CD14-positive monocyte (primary cell): ENCODE measurements at regions not wholly inside any gene's neighbourhood (a gene's known extent, or its start where the extent isn't known, plus 50 kb on each side); places are given as distances from the start of the nearest gene placed in this dataset.

Experiments
- DNase-seq, 3 donors: peaks; one replicate each; pipeline ENCODE4 v3.0.0-alpha.2; 2011 to 2022
- H2AFZ ChIP-seq: 2 replicates; pipeline ENCODE4 v1.6.0; 2012; ENCODE audit warnings: mild to moderate bottlenecking, low read depth, low read length, inconsistent platforms; ENCODE audit not compliant: insufficient read depth, poor library complexity, severe bottlenecking
- H3K27ac ChIP-seq, 2 donors: 1 replicate in 1 of 2; 2 replicates in 1 of 2; pipeline ENCODE4 v1.5.1; 2012 to 2013; ENCODE audit warnings: low read length in 2 of 2, control low read depth in 1 of 2, inconsistent platforms in 1 of 2, low read depth in 1 of 2, mild to moderate bottlenecking in 1 of 2
- H3K27me3 ChIP-seq, 2 donors: one replicate each; pipeline versions ENCODE4 v1.6.0 to v1.6.1; 2011 to 2013; ENCODE audit warnings: low read length in 2 of 2; ENCODE audit not compliant: control insufficient read depth in 2 of 2, insufficient read depth in 2 of 2
- H3K36me3 ChIP-seq, 2 donors: replicated peaks in 1 of 2; 1 replicate in 1 of 2; 2 replicates in 1 of 2; pipeline versions ENCODE4 v1.5.1 to v1.6.1; 2012 to 2013; ENCODE audit warnings: low read length in 2 of 2, control low read depth in 1 of 2, inconsistent platforms in 1 of 2, mild to moderate bottlenecking in 1 of 2; ENCODE audit not compliant: insufficient read depth in 2 of 2, control insufficient read depth in 1 of 2
- H3K4me1 ChIP-seq, 2 donors: 1 replicate in 1 of 2; 2 replicates in 1 of 2; pipeline versions ENCODE4 v1.5.1 to v1.6.1; 2012 to 2013; ENCODE audit warnings: low read length in 2 of 2, control low read depth in 1 of 2, inconsistent platforms in 1 of 2, mild to moderate bottlenecking in 1 of 2, moderate library complexity in 1 of 2; ENCODE audit not compliant: insufficient read depth in 2 of 2, control insufficient read depth in 1 of 2
- H3K4me2 ChIP-seq: replicated peaks from 2 replicates; pipeline ENCODE3; 2012; ENCODE audit warnings: low read length, moderate library complexity, mild to moderate bottlenecking; ENCODE audit not compliant: poor library complexity, severe bottlenecking; ENCODE audit errors: extremely low read depth
- H3K4me3 ChIP-seq, 3 experiments: fragments of 200-600 bp in 1 of 3; sonication (generic) in 1 of 3; replicated peaks in 1 of 3; 1 replicate in 2 of 3; 2 replicates in 1 of 3; pipeline ENCODE4 v1.5.1; 2011 to 2013; ENCODE audit warnings: low read length in 3 of 3, mild to moderate bottlenecking in 3 of 3, control low read depth in 2 of 3, low read depth in 2 of 3, inconsistent platforms in 1 of 3, moderate library complexity in 1 of 3
- H3K79me2 ChIP-seq: 2 replicates; pipeline ENCODE4 v1.6.0; 2012; ENCODE audit warnings: mild to moderate bottlenecking, control low read depth, inconsistent platforms, low read length, moderate library complexity; ENCODE audit not compliant: insufficient read depth
- H3K9ac ChIP-seq: 2 replicates; pipeline ENCODE4 v1.6.0; 2017; ENCODE audit warnings: low read length, mild to moderate bottlenecking; ENCODE audit not compliant: insufficient read depth, poor library complexity, severe bottlenecking
- H3K9me3 ChIP-seq, 2 donors: replicated peaks in 1 of 2; 1 replicate in 1 of 2; 2 replicates in 1 of 2; pipeline versions ENCODE4 v1.5.1 to v1.6.1; 2012 to 2013; ENCODE audit warnings: low read length in 2 of 2, control low read depth in 1 of 2; ENCODE audit not compliant: control insufficient read depth in 1 of 2, insufficient read depth in 1 of 2
- H4K20me1 ChIP-seq: 2 replicates; pipeline ENCODE4 v1.6.0; 2012; ENCODE audit warnings: mild to moderate bottlenecking, low read length, control low read depth, moderate library complexity; ENCODE audit not compliant: insufficient read depth
- H3K27ac Mint-ChIP-seq, 7 donors: one replicate each; pipeline ENCODE4 v1.8.0; 2020; ENCODE audit warnings: mild to moderate bottlenecking in 7 of 7, mixed read lengths in 7 of 7, moderate library complexity in 6 of 7, inconsistent platforms in 2 of 7
- H3K27me3 Mint-ChIP-seq, 3 donors: one replicate each; pipeline ENCODE4 v1.8.0; 2021 to 2022; ENCODE audit warnings: low read depth in 3 of 3, mild to moderate bottlenecking in 3 of 3, mixed read lengths in 3 of 3, moderate library complexity in 3 of 3, inconsistent platforms in 1 of 3
- H3K36me3 Mint-ChIP-seq, 2 donors: one replicate each; pipeline ENCODE4 v1.8.0; 2020; ENCODE audit warnings: mixed read lengths in 2 of 2, inconsistent platforms in 1 of 2, mild to moderate bottlenecking in 1 of 2
- H3K4me1 Mint-ChIP-seq: one replicate; pipeline ENCODE4 v1.8.0; 2020; ENCODE audit warnings: mild to moderate bottlenecking, mixed read lengths
- H3K4me3 Mint-ChIP-seq, 2 donors: one replicate each; pipeline ENCODE4 v1.8.0; 2020; ENCODE audit warnings: mild to moderate bottlenecking in 2 of 2, mixed read lengths in 2 of 2, moderate library complexity in 1 of 2
- H3K9me3 Mint-ChIP-seq, 7 donors: one replicate each; pipeline ENCODE4 v1.8.0; 2020 to 2022; ENCODE audit warnings: mixed read lengths in 7 of 7, mild to moderate bottlenecking in 6 of 7, moderate library complexity in 6 of 7, inconsistent platforms in 2 of 7
- WGBS: methylation state at CpG from one replicate; pipeline ENCODE4 v1.1.5; 2013; ENCODE audit warnings: missing lambda C conversion rate; ENCODE audit not compliant: insufficient coverage; 5-methylcytosine and 5-hydroxymethylcytosine counted together
- intact Hi-C, 2 donors: fragments of 100-400 bp; cut with micrococcal nuclease; formaldehyde crosslinking; loops; one replicate each; pipeline versions ENCODE4 v1.15.0 to v1.15.1; 2023
- TF ChIP-seq, protein P1 (sequence below): fragments of 200-600 bp; IDR thresholded peaks from one replicate; pipeline ENCODE4 v1.8.0; 2022; ENCODE audit warnings: antibody characterized with exemption, mild to moderate bottlenecking

- no peaks in the 10 kb centered on the region for H4K20me1 ChIP-seq
- H3K4me1 Mint-ChIP-seq, result peaks cover 12% of the 10 kb centered on the region
- TF ChIP-seq, protein P1, sequence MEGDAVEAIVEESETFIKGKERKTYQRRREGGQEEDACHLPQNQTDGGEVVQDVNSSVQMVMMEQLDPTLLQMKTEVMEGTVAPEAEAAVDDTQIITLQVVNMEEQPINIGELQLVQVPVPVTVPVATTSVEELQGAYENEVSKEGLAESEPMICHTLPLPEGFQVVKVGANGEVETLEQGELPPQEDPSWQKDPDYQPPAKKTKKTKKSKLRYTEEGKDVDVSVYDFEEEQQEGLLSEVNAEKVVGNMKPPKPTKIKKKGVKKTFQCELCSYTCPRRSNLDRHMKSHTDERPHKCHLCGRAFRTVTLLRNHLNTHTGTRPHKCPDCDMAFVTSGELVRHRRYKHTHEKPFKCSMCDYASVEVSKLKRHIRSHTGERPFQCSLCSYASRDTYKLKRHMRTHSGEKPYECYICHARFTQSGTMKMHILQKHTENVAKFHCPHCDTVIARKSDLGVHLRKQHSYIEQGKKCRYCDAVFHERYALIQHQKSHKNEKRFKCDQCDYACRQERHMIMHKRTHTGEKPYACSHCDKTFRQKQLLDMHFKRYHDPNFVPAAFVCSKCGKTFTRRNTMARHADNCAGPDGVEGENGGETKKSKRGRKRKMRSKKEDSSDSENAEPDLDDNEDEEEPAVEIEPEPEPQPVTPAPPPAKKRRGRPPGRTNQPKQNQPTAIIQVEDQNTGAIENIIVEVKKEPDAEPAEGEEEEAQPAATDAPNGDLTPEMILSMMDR, result no peak
- H3K27ac ChIP-seq, result no peak overlapping the region
- no peak overlapping the region for H3K4me3 ChIP-seq
- intact Hi-C loops, result no loop called here
- H3K36me3 ChIP-seq, result no peaks in the 10 kb centered on the region
- H3K27ac Mint-ChIP-seq, result no peak overlapping the region
- no peaks in the 10 kb centered on the region for H3K9me3 ChIP-seq
- peaks cover 0 to 1% (median 0%) of the 10 kb centered on the region in 3 donors for H3K27me3 Mint-ChIP-seq
- no peak overlapping the region for H3K9ac ChIP-seq
- H3K79me2 ChIP-seq, result no peaks in the 10 kb centered on the region
- H2AFZ ChIP-seq, result no peak overlapping the region
- DNase-seq, result no peak
- H3K27me3 ChIP-seq, result no peaks in the 10 kb centered on the region
- no peak overlapping the region for H3K4me2 ChIP-seq
- H3K36me3 Mint-ChIP-seq, result no peaks in the 10 kb centered on the region
- peaks cover 0 to 3% (median 3%) of the 10 kb centered on the region in 7 donors for H3K9me3 Mint-ChIP-seq
- H3K4me3 Mint-ChIP-seq, result no peak overlapping the region
- H3K4me1 ChIP-seq, result peaks cover 5 to 13% of the 10 kb centered on the region in 2 donors
- 100% methylated on average over 2 of the region's 3 CpGs for WGBS
Measured at GRCh38 chr21:38605236-38605635, 107.0 kb upstream of the ERG start.

DNA sequence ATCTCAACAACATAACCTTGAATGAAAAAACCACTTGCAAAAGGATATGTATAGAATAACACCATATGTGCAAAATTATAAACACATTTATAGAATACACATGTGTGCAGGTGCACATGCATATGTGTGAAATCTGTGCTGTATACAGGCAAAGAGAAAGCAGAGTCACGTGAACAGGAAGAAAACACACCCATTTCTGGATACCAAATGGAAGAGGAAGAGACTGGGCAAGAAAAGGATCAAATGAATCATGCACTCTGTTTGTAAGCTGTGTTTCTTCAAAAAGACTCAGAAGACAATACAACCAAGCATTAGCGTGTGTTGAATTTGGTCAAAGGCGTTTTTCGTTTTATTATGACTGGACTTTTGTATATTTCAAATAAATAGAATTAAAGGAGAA, 111.3 kb upstream of the ERG start:
- H3K36me3 ChIP-seq, result no peaks in the 10 kb centered on the region
- H3K27ac ChIP-seq, result no peak overlapping the region
- Mint-ChIP-seq H3K4me3 (no peak overlapping the region), H3K27me3 (peaks cover 0 to 1% (median 1%) of the 10 kb centered on the region in 3 donors), H3K27ac (no peak overlapping the region), H3K4me1 (peaks cover 22% of the 10 kb centered on the region), H3K9me3 (peaks cover 0 to 5% (median 0%) of the 10 kb centered on the region in 7 donors), H3K36me3 (no peaks in the 10 kb centered on the region)
- peaks cover 8 to 23% of the 10 kb centered on the region in 2 donors for H3K4me1 ChIP-seq
- H3K4me3 ChIP-seq, result no peak overlapping the region
- TF ChIP-seq, protein P1, result no peak
- no peak overlapping the region for H3K4me2 ChIP-seq
- no peaks in the 10 kb centered on the region for H4K20me1 ChIP-seq
- H2AFZ ChIP-seq, result no peak overlapping the region
- no peaks in the 10 kb centered on the region for H3K79me2 ChIP-seq
- H3K27me3 ChIP-seq, result no peaks in the 10 kb centered on the region
- intact Hi-C loops, result no loop called here
- peak in 1 of 3 donors; percentile 3 for DNase-seq
- no CpG with 5 or more reads among the region's 4 CpGs for WGBS
- H3K9ac ChIP-seq, result no peak overlapping the region
- H3K9me3 ChIP-seq, result no peaks in the 10 kb centered on the region
